Tibial artery (tissue), 4 donors: ENCODE measurements at regions not wholly inside any gene's neighbourhood (a gene's known extent, or its start where the extent isn't known, plus 50 kb on each side); places are given as distances from the start of the nearest gene placed in this dataset.

Experiments used
- DNase-seq, 2 donors: peaks; one replicate each; pipeline ENCODE4 v3.0.0-alpha.2; 2019
- H3K27ac ChIP-seq, 2 donors: fragments of 200-600 bp; sonication (generic) in 1 of 2; 1 replicate in 1 of 2; 2 replicates in 1 of 2; pipeline ENCODE4 v1.5.1; 2018 to 2019; ENCODE audit warnings: mild to moderate bottlenecking in 1 of 2
- H3K27me3 ChIP-seq, 2 donors: fragments of 200-600 bp; sonication (generic) in 1 of 2; one replicate each; pipeline versions ENCODE4 v1.5.1 to v1.6.0; 2016 to 2019
- H3K36me3 ChIP-seq, 3 donors: fragments of 200-600 bp; sonication (generic) in 2 of 3; one replicate each; pipeline ENCODE4 v1.5.1; 2016 to 2019; ENCODE audit warnings: mild to moderate bottlenecking in 2 of 3
- H3K4me1 ChIP-seq, 4 donors: fragments of 200-600 bp; sonication (generic) in 2 of 4; 1 replicate in 3 of 4; 2 replicates in 1 of 4; pipeline ENCODE4 v1.5.1; 2016 to 2019
- H3K4me3 ChIP-seq, 2 donors: fragments of 200-600 bp; sonication (generic) in 1 of 2; 1 replicate in 1 of 2; 2 replicates in 1 of 2; pipeline ENCODE4 v1.5.1; 2018 to 2019; ENCODE audit warnings: mild to moderate bottlenecking in 2 of 2
- H3K9me3 ChIP-seq, 3 donors: fragments of 200-600 bp; sonication (generic) in 1 of 3; one replicate each; pipeline ENCODE4 v1.5.1; 2016 to 2019
- CTCF ChIP-seq, 2 experiments: fragments of 200-600 bp in 1 of 2; fragments of 450-650 bp in 1 of 2; IDR thresholded peaks; one replicate each; pipeline ENCODE4 v1.5.1; 2017 to 2019; ENCODE audit warnings: antibody characterized with exemption in 2 of 2, mild to moderate bottlenecking in 1 of 2, moderate library complexity in 1 of 2
- intact Hi-C: fragments of 100-400 bp; cut with DNase I; formaldehyde crosslinking; loops from one replicate; pipeline ENCODE4 v1.15.0; 2023; ENCODE audit warnings: low total_unique reads

DNA sequence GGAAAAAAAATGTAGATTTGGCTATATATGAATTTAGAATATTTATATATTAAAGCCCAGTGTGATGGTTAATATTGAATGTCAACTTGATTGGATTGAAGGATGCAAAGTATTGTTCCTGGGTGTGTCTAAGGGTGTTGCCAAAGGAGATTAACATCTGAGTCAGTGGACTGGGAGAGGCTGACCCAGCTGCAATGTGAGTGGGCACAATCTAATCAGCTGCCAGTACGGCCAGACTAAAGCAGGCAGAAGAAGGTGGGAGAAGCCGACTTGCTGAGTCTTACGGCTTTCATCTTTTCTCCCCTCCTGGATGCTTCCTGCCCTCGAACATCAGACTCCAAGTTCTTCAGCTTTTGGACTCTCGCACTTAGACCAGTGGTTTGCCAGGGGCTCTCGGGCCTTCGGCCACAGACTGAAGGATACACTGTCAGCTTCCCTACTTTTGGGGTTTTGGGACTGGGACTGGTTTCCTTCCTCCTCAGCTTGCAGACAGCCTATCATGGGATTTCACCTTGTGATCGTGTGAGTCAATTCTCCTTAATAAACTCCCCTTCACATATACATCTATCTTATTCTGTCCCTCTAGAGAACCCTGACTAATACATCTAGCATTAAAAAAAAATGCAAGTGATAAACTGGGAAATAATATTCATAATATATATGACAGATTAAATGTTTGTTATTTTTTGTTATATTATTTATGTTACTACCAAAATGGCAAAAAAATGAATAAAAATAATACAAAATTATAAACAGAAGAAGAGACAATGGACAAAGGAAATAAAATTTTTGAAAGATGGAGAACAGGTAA, 122.4 kb downstream of the DLEU7 start:
- H3K27ac ChIP-seq: no peak overlapping the region
- H3K9me3 ChIP-seq: no peaks in the 10 kb centered on the region
- H3K36me3 ChIP-seq: no peaks in the 10 kb centered on the region
- no peak for TF ChIP-seq CTCF (IDR thresholded peaks at IDR 0.05)
- no peaks in the 10 kb centered on the region for H3K4me1 ChIP-seq
- intact Hi-C loops: no loop called here
- H3K27me3 ChIP-seq: no peaks in the 10 kb centered on the region
- no peak for DNase-seq
- no peak overlapping the region for H3K4me3 ChIP-seq

DNA sequence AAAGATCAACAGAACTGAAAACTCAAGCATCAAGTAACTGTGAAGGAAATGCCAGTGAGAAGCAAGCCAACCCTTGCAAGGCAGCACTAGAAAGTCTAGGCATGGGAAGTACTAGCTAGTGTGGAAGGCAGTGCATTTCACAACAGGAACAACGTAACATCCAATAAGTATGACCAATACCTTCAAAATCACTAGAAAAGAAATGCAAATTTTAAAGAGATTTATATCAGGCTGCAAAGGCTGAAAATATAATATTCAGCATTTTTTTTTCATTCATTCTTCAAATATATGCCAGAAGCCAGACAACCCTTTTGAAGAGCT, 121.9 kb downstream of the DLEU7 start:
- Histone ChIP-seq H3K27ac (no peak overlapping the region), H3K27me3 (no peaks in the 10 kb centered on the region), H3K9me3 (no peaks in the 10 kb centered on the region), H3K4me1 (no peaks in the 10 kb centered on the region), H3K4me3 (no peak overlapping the region), H3K36me3 (no peaks in the 10 kb centered on the region)
- intact Hi-C loops: no loop called here
- no peak for DNase-seq
- TF ChIP-seq CTCF (IDR thresholded peaks at IDR 0.05): no peak

GRCh38 chr13:50722440-50723125, 120.9 kb downstream of the DLEU7 start:
- Histone ChIP-seq H3K27me3 (no peaks in the 10 kb centered on the region), H3K4me3 (no peak overlapping the region), H3K9me3 (no peaks in the 10 kb centered on the region), H3K27ac (no peak overlapping the region), H3K36me3 (no peaks in the 10 kb centered on the region), H3K4me1 (no peaks in the 10 kb centered on the region)
- no peak for TF ChIP-seq CTCF (IDR thresholded peaks at IDR 0.05)
- DNase-seq: no peak
- intact Hi-C loops: no loop called here

- no peak for TF ChIP-seq CTCF (IDR thresholded peaks at IDR 0.05)
- DNase-seq: no peak
Observed at GRCh38 chr13:50724438-50724837, 119.1 kb downstream of the DLEU7 start.

GRCh38 chr13:50724913-50725312, 118.6 kb downstream of the DLEU7 start:
- Histone ChIP-seq H3K9me3 (no peaks in the 10 kb centered on the region), H3K27me3 (no peaks in the 10 kb centered on the region), H3K4me1 (no peaks in the 10 kb centered on the region), H3K36me3 (no peaks in the 10 kb centered on the region), H3K27ac (no peak overlapping the region), H3K4me3 (no peak overlapping the region)
- TF ChIP-seq CTCF (IDR thresholded peaks at IDR 0.05): no peak
- intact Hi-C loops: no loop called here
- DNase-seq: no peak

More at GRCh38 chr13:50724438-50724837, 119.1 kb downstream of the DLEU7 start:
- Histone ChIP-seq H3K36me3 (no peaks in the 10 kb centered on the region), H3K27me3 (no peaks in the 10 kb centered on the region), H3K4me3 (no peak overlapping the region), H3K9me3 (no peaks in the 10 kb centered on the region), H3K4me1 (no peaks in the 10 kb centered on the region), H3K27ac (no peak overlapping the region)
- intact Hi-C loops: no loop called here
